ENCODE measurements at regions not wholly inside any gene's neighbourhood (a gene's known extent, or its start where the extent isn't known, plus 50 kb on each side); places are given as distances from the start of the nearest gene placed in this dataset.

DNA sequence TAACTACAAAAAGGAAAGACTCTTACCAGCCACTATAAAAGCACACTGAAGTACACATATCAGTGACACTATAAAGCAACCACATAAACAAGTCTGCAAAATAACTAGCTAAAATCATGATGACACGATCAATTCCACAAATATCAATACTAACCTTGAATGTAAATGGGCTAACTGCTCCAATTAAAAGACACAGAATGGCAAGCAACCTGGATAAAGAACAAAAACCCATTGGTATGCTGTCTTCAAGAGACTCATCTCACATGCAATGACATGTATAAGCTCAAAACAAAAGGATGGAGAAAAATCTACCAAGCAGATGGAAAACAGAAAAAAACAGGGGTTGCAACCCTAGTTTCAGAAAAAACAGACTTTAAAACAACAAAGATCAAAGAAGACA is 59.7 kb upstream of the LYPLAL1 start:
- TF ChIP-seq, protein P1, sequence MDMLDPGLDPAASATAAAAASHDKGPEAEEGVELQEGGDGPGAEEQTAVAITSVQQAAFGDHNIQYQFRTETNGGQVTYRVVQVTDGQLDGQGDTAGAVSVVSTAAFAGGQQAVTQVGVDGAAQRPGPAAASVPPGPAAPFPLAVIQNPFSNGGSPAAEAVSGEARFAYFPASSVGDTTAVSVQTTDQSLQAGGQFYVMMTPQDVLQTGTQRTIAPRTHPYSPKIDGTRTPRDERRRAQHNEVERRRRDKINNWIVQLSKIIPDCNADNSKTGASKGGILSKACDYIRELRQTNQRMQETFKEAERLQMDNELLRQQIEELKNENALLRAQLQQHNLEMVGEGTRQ (IDR thresholded peaks at IDR 0.05): no peak
- no peak for TF ChIP-seq HDAC2 (IDR thresholded peaks at IDR 0.05)
- TF ChIP-seq, protein P2, sequence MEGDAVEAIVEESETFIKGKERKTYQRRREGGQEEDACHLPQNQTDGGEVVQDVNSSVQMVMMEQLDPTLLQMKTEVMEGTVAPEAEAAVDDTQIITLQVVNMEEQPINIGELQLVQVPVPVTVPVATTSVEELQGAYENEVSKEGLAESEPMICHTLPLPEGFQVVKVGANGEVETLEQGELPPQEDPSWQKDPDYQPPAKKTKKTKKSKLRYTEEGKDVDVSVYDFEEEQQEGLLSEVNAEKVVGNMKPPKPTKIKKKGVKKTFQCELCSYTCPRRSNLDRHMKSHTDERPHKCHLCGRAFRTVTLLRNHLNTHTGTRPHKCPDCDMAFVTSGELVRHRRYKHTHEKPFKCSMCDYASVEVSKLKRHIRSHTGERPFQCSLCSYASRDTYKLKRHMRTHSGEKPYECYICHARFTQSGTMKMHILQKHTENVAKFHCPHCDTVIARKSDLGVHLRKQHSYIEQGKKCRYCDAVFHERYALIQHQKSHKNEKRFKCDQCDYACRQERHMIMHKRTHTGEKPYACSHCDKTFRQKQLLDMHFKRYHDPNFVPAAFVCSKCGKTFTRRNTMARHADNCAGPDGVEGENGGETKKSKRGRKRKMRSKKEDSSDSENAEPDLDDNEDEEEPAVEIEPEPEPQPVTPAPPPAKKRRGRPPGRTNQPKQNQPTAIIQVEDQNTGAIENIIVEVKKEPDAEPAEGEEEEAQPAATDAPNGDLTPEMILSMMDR (IDR thresholded peaks at IDR 0.05): no peak
